Osteoblast (primary cell): ENCODE measurements at regions not wholly inside any gene's neighbourhood (a gene's known extent, or its start where the extent isn't known, plus 50 kb on each side); places are given as distances from the start of the nearest gene placed in this dataset.
A peak's percentile ranks its signal among the peaks of the same experiment; 100 is the strongest.
"Not testable (repeated sequence)": the region's sequence is repeated elsewhere in the genome, so short reads cannot be mapped to it uniquely, and the experiment has no call there.

Experiments
- DNase-seq: peaks from one replicate; pipeline ENCODE4 v3.0.0; 2011; ENCODE audit warnings: low spot score, mixed read lengths; ENCODE audit not compliant: insufficient read length; ENCODE audit errors: missing footprints
- H2AFZ ChIP-seq: 2 replicates; pipeline ENCODE4 v1.6.0; 2011; ENCODE audit warnings: mild to moderate bottlenecking, low read length
- H3K27ac ChIP-seq: 2 replicates; pipeline ENCODE4 v1.5.1; 2011; ENCODE audit warnings: mild to moderate bottlenecking, low read depth, low read length, moderate library complexity
- H3K27me3 ChIP-seq: 2 replicates; pipeline ENCODE4 v1.6.0; 2012; ENCODE audit warnings: mild to moderate bottlenecking, control low read depth, inconsistent platforms, low read length, moderate library complexity; ENCODE audit not compliant: insufficient read depth
- H3K36me3 ChIP-seq: 2 replicates; pipeline ENCODE4 v1.5.1; 2011; ENCODE audit warnings: mild to moderate bottlenecking, low read length, control low read depth, moderate library complexity; ENCODE audit not compliant: insufficient read depth
- H3K4me1 ChIP-seq: 2 replicates; pipeline ENCODE4 v1.5.1; 2011; ENCODE audit warnings: mild to moderate bottlenecking, low read length, control low read depth, moderate library complexity; ENCODE audit not compliant: insufficient read depth
- H3K4me2 ChIP-seq: 2 replicates; pipeline ENCODE4 v1.6.0; 2011; ENCODE audit warnings: mild to moderate bottlenecking, low read length; ENCODE audit not compliant: insufficient read depth
- H3K4me3 ChIP-seq: fragments of 200-600 bp; sonication (generic); 3 replicates; pipeline ENCODE4 v1.5.1; 2012; ENCODE audit warnings: mild to moderate bottlenecking, low read length, inconsistent platforms; ENCODE audit not compliant: insufficient read depth
- H3K79me2 ChIP-seq: 2 replicates; pipeline ENCODE4 v1.6.0; 2012; ENCODE audit warnings: mild to moderate bottlenecking, low read length, control low read depth, inconsistent platforms; ENCODE audit not compliant: insufficient read depth
- H3K9me3 ChIP-seq: 2 replicates; pipeline ENCODE4 v1.5.1; 2011; ENCODE audit warnings: low read depth, low read length, control low read depth
- H4K20me1 ChIP-seq: 2 replicates; pipeline ENCODE4 v1.6.0; 2012; ENCODE audit warnings: mild to moderate bottlenecking, low read length, control low read depth; ENCODE audit not compliant: insufficient read depth
- TF ChIP-seq, protein P1 (sequence below): IDR thresholded peaks from 2 replicates; pipeline ENCODE4 v1.5.1; 2011; ENCODE audit warnings: mild to moderate bottlenecking, low read depth, low read length, moderate library complexity; ENCODE audit errors: extremely low read depth

DNA sequence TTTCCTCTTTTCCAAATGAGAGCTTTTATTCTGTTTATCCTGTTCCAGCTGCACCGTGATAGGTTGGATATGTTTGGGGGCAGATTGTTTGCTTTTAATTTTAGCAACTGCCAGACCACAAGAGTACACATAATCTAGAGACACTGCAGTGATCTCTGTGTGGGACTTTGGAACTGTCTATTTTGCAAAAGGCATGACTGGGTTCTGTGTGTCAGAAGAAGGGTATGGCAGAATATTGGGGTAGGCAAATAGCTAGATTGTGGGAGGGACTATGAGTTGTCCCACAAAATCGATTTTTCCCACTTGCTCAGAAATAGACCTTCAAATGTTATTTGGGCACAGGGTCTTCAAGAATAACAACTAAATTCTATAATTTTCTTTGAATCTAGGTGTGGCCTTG lies 275.9 kb upstream of the KITLG start:
- Histone ChIP-seq H2AFZ (peak overlapping the region; percentile 2), H3K36me3 (no peaks in the 10 kb centered on the region), H4K20me1 (no peaks in the 10 kb centered on the region), H3K79me2 (no peaks in the 10 kb centered on the region), H3K4me1 (peaks cover 15% of the 10 kb centered on the region), H3K4me2 (no peak overlapping the region), H3K9me3 (no peaks in the 10 kb centered on the region), H3K27me3 (no peaks in the 10 kb centered on the region), H3K4me3 (no peak overlapping the region), H3K27ac (no peak overlapping the region)
- no peak for DNase-seq
- TF ChIP-seq, protein P1, sequence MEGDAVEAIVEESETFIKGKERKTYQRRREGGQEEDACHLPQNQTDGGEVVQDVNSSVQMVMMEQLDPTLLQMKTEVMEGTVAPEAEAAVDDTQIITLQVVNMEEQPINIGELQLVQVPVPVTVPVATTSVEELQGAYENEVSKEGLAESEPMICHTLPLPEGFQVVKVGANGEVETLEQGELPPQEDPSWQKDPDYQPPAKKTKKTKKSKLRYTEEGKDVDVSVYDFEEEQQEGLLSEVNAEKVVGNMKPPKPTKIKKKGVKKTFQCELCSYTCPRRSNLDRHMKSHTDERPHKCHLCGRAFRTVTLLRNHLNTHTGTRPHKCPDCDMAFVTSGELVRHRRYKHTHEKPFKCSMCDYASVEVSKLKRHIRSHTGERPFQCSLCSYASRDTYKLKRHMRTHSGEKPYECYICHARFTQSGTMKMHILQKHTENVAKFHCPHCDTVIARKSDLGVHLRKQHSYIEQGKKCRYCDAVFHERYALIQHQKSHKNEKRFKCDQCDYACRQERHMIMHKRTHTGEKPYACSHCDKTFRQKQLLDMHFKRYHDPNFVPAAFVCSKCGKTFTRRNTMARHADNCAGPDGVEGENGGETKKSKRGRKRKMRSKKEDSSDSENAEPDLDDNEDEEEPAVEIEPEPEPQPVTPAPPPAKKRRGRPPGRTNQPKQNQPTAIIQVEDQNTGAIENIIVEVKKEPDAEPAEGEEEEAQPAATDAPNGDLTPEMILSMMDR, result no peak

DNA sequence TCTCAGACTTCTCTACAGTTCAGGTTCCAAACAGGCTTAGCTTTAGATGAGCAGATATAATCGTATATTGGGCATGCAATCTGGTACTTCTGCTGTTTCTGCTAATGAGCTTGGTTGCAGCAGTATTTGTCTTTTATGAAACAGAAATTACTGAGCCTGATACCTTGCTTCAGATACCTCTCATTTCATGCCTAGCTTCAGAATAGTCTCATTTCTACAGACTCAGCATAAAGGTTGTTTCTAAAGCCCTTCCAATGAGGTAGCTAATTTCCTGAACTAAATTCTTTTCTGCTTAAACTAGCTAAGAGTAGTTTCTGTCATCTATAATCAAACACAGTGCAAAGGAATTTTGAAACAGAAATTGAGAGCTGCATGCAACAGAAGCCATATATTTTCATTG lies 275.0 kb upstream of the KITLG start:
- Histone ChIP-seq H3K27me3 (no peaks in the 10 kb centered on the region), H3K27ac (no peak overlapping the region), H3K9me3 (no peaks in the 10 kb centered on the region), H3K4me3 (no peak overlapping the region), H3K79me2 (no peaks in the 10 kb centered on the region), H3K36me3 (no peaks in the 10 kb centered on the region), H4K20me1 (no peaks in the 10 kb centered on the region), H3K4me2 (no peak overlapping the region), H2AFZ (no peak overlapping the region), H3K4me1 (peaks cover 15% of the 10 kb centered on the region)
- TF ChIP-seq, protein P1, result no peak
- DNase-seq, result peak; percentile 43

DNA sequence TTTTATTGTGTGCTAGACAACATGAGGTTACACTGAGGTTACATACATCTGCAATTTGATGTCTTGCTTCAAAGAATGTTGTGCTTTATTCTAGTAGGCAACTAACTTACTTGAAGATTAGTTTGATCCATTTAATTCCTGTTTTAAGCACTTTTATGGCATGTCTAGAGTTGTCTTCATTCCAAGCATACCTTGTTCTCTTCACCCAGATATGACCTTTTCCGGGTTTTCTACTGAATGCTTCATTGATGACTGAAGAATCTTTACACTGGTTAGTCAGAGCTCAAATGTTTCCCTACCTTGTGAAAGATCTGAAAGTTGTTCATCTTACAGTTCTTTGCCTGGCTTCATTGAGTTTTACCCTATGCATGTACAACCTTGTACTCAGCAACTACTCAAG lies 274.0 kb upstream of the KITLG start:
- Histone ChIP-seq H2AFZ (no peak overlapping the region), H3K4me3 (no peak overlapping the region), H3K4me1 (peaks cover 15% of the 10 kb centered on the region), H3K36me3 (no peaks in the 10 kb centered on the region), H3K27ac (no peak overlapping the region), H3K79me2 (no peaks in the 10 kb centered on the region), H4K20me1 (no peaks in the 10 kb centered on the region), H3K4me2 (peak overlapping the region; percentile 26), H3K27me3 (no peaks in the 10 kb centered on the region), H3K9me3 (no peaks in the 10 kb centered on the region)
- DNase-seq, result peak; percentile 74
- TF ChIP-seq, protein P1, result no peak

DNA sequence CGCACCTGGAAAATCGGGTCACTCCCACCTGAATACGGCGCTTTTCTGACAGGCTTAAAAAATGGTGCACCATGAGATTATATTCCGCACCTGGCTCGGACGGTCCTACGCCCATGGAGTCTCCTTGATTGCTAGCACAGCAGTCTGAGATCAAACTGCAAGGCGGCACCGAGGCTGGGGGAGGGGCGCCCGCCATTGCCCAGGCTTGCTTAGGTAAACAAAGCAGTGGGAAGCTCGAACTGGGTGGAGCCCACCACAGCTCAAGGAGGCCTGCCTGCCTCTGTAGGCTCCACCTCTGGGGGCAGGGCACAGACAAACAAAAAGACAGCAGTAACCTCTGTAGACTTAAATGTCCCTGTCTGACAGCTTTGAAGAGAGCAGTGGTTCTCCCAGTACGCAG lies 267.0 kb upstream of the KITLG start:
- not testable (repeated sequence) for DNase-seq, H3K27ac ChIP-seq, H3K79me2 ChIP-seq, H2AFZ ChIP-seq, H3K36me3 ChIP-seq, H3K27me3 ChIP-seq, H3K4me3 ChIP-seq, H3K4me2 ChIP-seq, H3K4me1 ChIP-seq, H3K9me3 ChIP-seq, H4K20me1 ChIP-seq
